Mesenchymal stem cell (in vitro differentiated cells and primary cell): ENCODE measurements at regions not wholly inside any gene's neighbourhood (a gene's known extent, or its start where the extent isn't known, plus 50 kb on each side); places are given as distances from the start of the nearest gene placed in this dataset.
"Not testable (repeated sequence)": the region's sequence is repeated elsewhere in the genome, so short reads cannot be mapped to it uniquely, and the experiment has no call there.

Experiments
- DNase-seq: peaks from one replicate; pipeline ENCODE4 v3.0.0-alpha.2; 2013
- H2AFZ ChIP-seq: one replicate; pipeline ENCODE4 v1.6.1; 2013; ENCODE audit warnings: low read depth, mild to moderate bottlenecking, control low read depth, inconsistent platforms, low read length, moderate library complexity
- H2AK5ac ChIP-seq: 2 replicates; pipeline ENCODE4 v1.6.1; 2013; ENCODE audit warnings: low read length, moderate library complexity, mild to moderate bottlenecking, inconsistent platforms; ENCODE audit not compliant: severe bottlenecking
- H2BK120ac ChIP-seq: one replicate; pipeline ENCODE4 v1.6.1; 2013; ENCODE audit warnings: low read depth, mild to moderate bottlenecking, inconsistent platforms, low read length, moderate library complexity
- H2BK12ac ChIP-seq, 2 experiments: one replicate each; pipeline ENCODE4 v1.6.1; 2013; ENCODE audit warnings: inconsistent platforms in 2 of 2, low read length in 2 of 2, mild to moderate bottlenecking in 2 of 2, moderate library complexity in 2 of 2, control low read depth in 1 of 2
- H2BK15ac ChIP-seq: one replicate; pipeline ENCODE4 v1.6.1; 2013; ENCODE audit warnings: mild to moderate bottlenecking, low read depth, inconsistent platforms; ENCODE audit not compliant: poor library complexity, severe bottlenecking
- H2BK5ac ChIP-seq: 2 replicates; pipeline ENCODE4 v1.6.1; 2013; ENCODE audit warnings: low read depth, mild to moderate bottlenecking, low read length, control low read depth, inconsistent platforms; ENCODE audit not compliant: poor library complexity, severe bottlenecking
- H3K14ac ChIP-seq, 2 experiments: one replicate each; pipeline ENCODE4 v1.6.1; 2013; ENCODE audit warnings: inconsistent platforms in 2 of 2, low read length in 2 of 2, control low read depth in 1 of 2, mild to moderate bottlenecking in 1 of 2, moderate library complexity in 1 of 2
- H3K18ac ChIP-seq, 2 experiments: one replicate each; pipeline ENCODE4 v1.6.1; 2013; ENCODE audit warnings: inconsistent platforms in 2 of 2, low read length in 2 of 2, control low read depth in 1 of 2, low read depth in 1 of 2, mild to moderate bottlenecking in 1 of 2
- H3K23ac ChIP-seq, 2 experiments: one replicate each; pipeline ENCODE4 v1.6.1; 2013; ENCODE audit warnings: inconsistent platforms in 2 of 2, low read length in 2 of 2, mild to moderate bottlenecking in 2 of 2, moderate library complexity in 2 of 2, control low read depth in 1 of 2
- H3K27ac ChIP-seq: 2 replicates; pipeline ENCODE4 v1.5.1; 2013; ENCODE audit warnings: mild to moderate bottlenecking, moderate library complexity, low read length, control low read depth, inconsistent platforms; ENCODE audit not compliant: poor library complexity, severe bottlenecking
- H3K27me3 ChIP-seq, 2 experiments: 2 replicates each; pipeline versions ENCODE4 v1.6.1 to v1.7.0; 2013; ENCODE audit warnings: low read length in 2 of 2, mild to moderate bottlenecking in 2 of 2, moderate library complexity in 2 of 2, control low read depth in 1 of 2, inconsistent platforms in 1 of 2; ENCODE audit not compliant: control insufficient read depth in 1 of 2, insufficient read depth in 1 of 2
- H3K36me3 ChIP-seq, 2 experiments: 2 replicates each; pipeline versions ENCODE4 v1.6.1 to v1.7.0; 2013; ENCODE audit warnings: low read length in 2 of 2, control low read depth in 1 of 2, inconsistent platforms in 1 of 2, low read depth in 1 of 2, mild to moderate bottlenecking in 1 of 2; ENCODE audit not compliant: insufficient read depth in 2 of 2, control insufficient read depth in 1 of 2
- H3K4ac ChIP-seq, 2 experiments: one replicate each; pipeline ENCODE4 v1.6.1; 2013; ENCODE audit warnings: inconsistent platforms in 2 of 2, low read length in 2 of 2, mild to moderate bottlenecking in 2 of 2, moderate library complexity in 2 of 2, control low read depth in 1 of 2, low read depth in 1 of 2
- H3K4me1 ChIP-seq: 2 replicates; pipeline ENCODE4 v1.6.1; 2013; ENCODE audit warnings: low read depth, low read length, control low read depth; ENCODE audit not compliant: control insufficient read depth, insufficient read depth
- H3K4me2 ChIP-seq: 2 replicates; pipeline ENCODE4 v1.6.1; 2013; ENCODE audit warnings: low read length, mild to moderate bottlenecking, inconsistent platforms; ENCODE audit not compliant: poor library complexity, severe bottlenecking
- H3K4me3 ChIP-seq, 2 experiments: 2 replicates each; pipeline versions ENCODE4 v1.5.1 to v1.7.0; 2013; ENCODE audit warnings: low read length in 2 of 2, mild to moderate bottlenecking in 2 of 2, control low read depth in 1 of 2, low read depth in 1 of 2; ENCODE audit not compliant: insufficient read depth in 1 of 2
- H3K79me1 ChIP-seq: replicated peaks from 2 replicates; pipeline ENCODE4 v1.6.1; 2013; ENCODE audit warnings: mild to moderate bottlenecking, control low read depth, low read length, inconsistent platforms; ENCODE audit not compliant: poor library complexity, severe bottlenecking
- H3K9ac ChIP-seq: 2 replicates; pipeline ENCODE4 v1.7.0; 2013; ENCODE audit warnings: mild to moderate bottlenecking, low read length, moderate library complexity
- H3K9me3 ChIP-seq: 2 replicates; pipeline ENCODE4 v1.7.0; 2013; ENCODE audit warnings: mild to moderate bottlenecking, low read length; ENCODE audit not compliant: control insufficient read depth
- H4K8ac ChIP-seq: one replicate; pipeline ENCODE4 v1.6.1; 2013; ENCODE audit warnings: inconsistent platforms, mild to moderate bottlenecking, low read length, moderate library complexity
- H4K91ac ChIP-seq: one replicate; pipeline ENCODE4 v1.6.1; 2013; ENCODE audit warnings: mild to moderate bottlenecking, low read length, inconsistent platforms
- WGBS: methylation state at CpG from one replicate; pipeline ENCODE4 v1.1.7; 2013; ENCODE audit warnings: mixed read lengths; 5-methylcytosine and 5-hydroxymethylcytosine counted together

GRCh38 chr15:20207607-20208006 lies 334.0 kb downstream of the GOLGA6L6 start:
- H2BK120ac ChIP-seq, H3K14ac ChIP-seq, H2BK5ac ChIP-seq, H2BK12ac ChIP-seq, H3K18ac ChIP-seq, H3K4me2 ChIP-seq, DNase-seq, H3K9me3 ChIP-seq, H4K8ac ChIP-seq, H3K4me3 ChIP-seq, H3K9ac ChIP-seq, H4K91ac ChIP-seq, H3K23ac ChIP-seq, H3K36me3 ChIP-seq, H2AK5ac ChIP-seq, H3K79me1 ChIP-seq, H2BK15ac ChIP-seq, H2AFZ ChIP-seq, H3K4ac ChIP-seq, H3K27me3 ChIP-seq, H3K27ac ChIP-seq, H3K4me1 ChIP-seq: not testable (repeated sequence)
- WGBS: 62% methylated on average over 7 of the region's 7 CpGs

- not testable (repeated sequence) for H2BK15ac ChIP-seq, H3K9ac ChIP-seq, H2AFZ ChIP-seq, H2BK120ac ChIP-seq, H3K9me3 ChIP-seq, H3K18ac ChIP-seq, H3K23ac ChIP-seq, H2AK5ac ChIP-seq, H4K91ac ChIP-seq, H2BK5ac ChIP-seq, H3K4me1 ChIP-seq, H3K27ac ChIP-seq, H3K14ac ChIP-seq, H3K36me3 ChIP-seq, H3K4ac ChIP-seq, H3K27me3 ChIP-seq, H3K79me1 ChIP-seq, H2BK12ac ChIP-seq, H3K4me3 ChIP-seq, H4K8ac ChIP-seq, H3K4me2 ChIP-seq, DNase-seq
- WGBS: 67% methylated on average over 1 of the region's 4 CpGs
These were observed 334.4 kb downstream of the GOLGA6L6 start for GRCh38 chr15:20207198-20207597.

- H2BK5ac ChIP-seq, H3K27me3 ChIP-seq, H3K4ac ChIP-seq, H3K4me2 ChIP-seq, H4K91ac ChIP-seq, DNase-seq, H3K27ac ChIP-seq, H3K36me3 ChIP-seq, H3K9ac ChIP-seq, H2BK120ac ChIP-seq, H2AFZ ChIP-seq, H3K79me1 ChIP-seq, H3K14ac ChIP-seq, H3K9me3 ChIP-seq, H2BK15ac ChIP-seq, H2BK12ac ChIP-seq, H2AK5ac ChIP-seq, H4K8ac ChIP-seq, H3K4me1 ChIP-seq, H3K4me3 ChIP-seq, H3K23ac ChIP-seq, H3K18ac ChIP-seq: not testable (repeated sequence)
- 85% methylated on average over 11 of the region's 20 CpGs for WGBS
These were observed 337.3 kb downstream of the GOLGA6L6 start for GRCh38 chr15:20204177-20204866.

- H3K4me2 ChIP-seq, H3K27me3 ChIP-seq, H3K36me3 ChIP-seq, H3K27ac ChIP-seq, H3K9ac ChIP-seq, H2AFZ ChIP-seq, H2AK5ac ChIP-seq, H2BK15ac ChIP-seq, H3K9me3 ChIP-seq, DNase-seq, H3K18ac ChIP-seq, H3K14ac ChIP-seq, H3K4me1 ChIP-seq, H2BK120ac ChIP-seq, H4K8ac ChIP-seq, H3K4ac ChIP-seq, H4K91ac ChIP-seq, H3K23ac ChIP-seq, H3K79me1 ChIP-seq, H2BK12ac ChIP-seq, H2BK5ac ChIP-seq, H3K4me3 ChIP-seq: not testable (repeated sequence)
- WGBS: 89% methylated on average over 10 of the region's 29 CpGs
These were observed 337.9 kb downstream of the GOLGA6L6 start for GRCh38 chr15:20203649-20204150.
